ENCODE measurements at regions not wholly inside any gene's neighbourhood (a gene's known extent, or its start where the extent isn't known, plus 50 kb on each side); places are given as distances from the start of the nearest gene placed in this dataset.
A peak's percentile ranks its signal among the peaks of the same experiment; 100 is the strongest.
"Not testable (repeated sequence)": the region's sequence is repeated elsewhere in the genome, so short reads cannot be mapped to it uniquely, and the experiment has no call there.

DNA sequence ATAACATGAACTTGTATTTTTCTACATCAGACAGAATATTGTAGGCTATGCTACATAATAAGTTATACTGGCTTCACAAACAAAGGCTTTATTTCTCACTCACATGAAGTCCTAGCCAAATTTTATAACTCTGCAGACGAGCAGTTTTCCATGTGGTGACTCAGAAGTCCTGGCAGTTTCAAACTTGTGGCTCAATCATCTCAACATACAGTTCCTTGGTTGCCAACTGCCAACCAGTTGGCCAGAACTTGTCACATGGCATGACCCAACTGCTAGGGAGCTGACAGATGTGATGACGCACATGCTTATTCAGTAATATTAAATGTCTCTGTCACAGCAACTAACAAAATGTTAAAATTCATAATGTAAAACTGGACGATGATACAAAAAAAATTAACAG is 63.8 kb upstream of the ZC3H15 start:
- CTCF ChIA-PET: no interaction called here

DNA sequence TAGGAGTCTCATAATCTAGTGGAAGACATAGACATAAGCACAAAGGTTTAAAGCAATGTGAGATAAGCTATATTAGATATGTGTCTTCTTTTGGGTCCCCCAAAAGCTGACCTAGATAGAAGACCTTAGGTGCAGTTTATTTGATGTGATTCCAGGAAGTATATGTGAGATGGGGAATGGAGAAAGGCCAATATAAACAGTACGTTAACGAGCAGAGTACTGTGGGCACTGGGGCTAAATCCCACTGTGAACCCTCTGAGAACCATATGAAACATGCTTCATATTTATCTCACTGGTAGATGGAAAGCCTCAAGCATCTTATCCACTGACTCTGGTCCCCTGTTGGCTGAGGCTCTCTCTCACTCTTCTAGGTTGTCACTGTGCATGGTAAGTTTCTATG is 62.6 kb upstream of the ZC3H15 start:
- no peaks in the 10 kb centered on the region for H3K9me3 Mint-ChIP-seq
- no peaks in the 10 kb centered on the region for H3K27me3 Mint-ChIP-seq
- ChIA-PET POLR2A (no interaction called here), CTCF (no interaction called here)
- DNase-seq (no peak), ATAC-seq (replicated peaks in 1 of 4) (no peak)
- no peaks in the 10 kb centered on the region for H3K9me3 ChIP-seq
- peaks cover 0 to 3% of the 10 kb centered on the region in 2 experiments for H3K4me1 ChIP-seq (ENCODE audit: control insufficient read depth in 1 of 2, extremely low read depth in 1 of 2, insufficient read depth in 2 of 2, low read length in 2 of 2)
- no peak overlapping the region for H3K27ac ChIP-seq (ENCODE audit: low read length)
- 93% methylated on average over 2 of the region's 2 CpGs for WGBS (ENCODE audit: insufficient coverage)
- H3K36me3 Mint-ChIP-seq: peaks cover 3% of the 10 kb centered on the region
- H3K4me3 Mint-ChIP-seq: no peak overlapping the region
- no peak overlapping the region for H3K4me3 ChIP-seq (ENCODE audit: control insufficient read depth in 1 of 2, extremely low read depth in 1 of 2, low read length in 1 of 2)
- peaks cover 16 to 19% (median 17%) of the 10 kb centered on the region in 3 donors for H3K4me1 Mint-ChIP-seq
- no peaks in the 10 kb centered on the region for H3K36me3 ChIP-seq (ENCODE audit: control insufficient read depth in 2 of 2, extremely low read depth in 1 of 2, insufficient read depth in 1 of 2, low read length in 1 of 2)
- no peaks in the 10 kb centered on the region for H3K27me3 ChIP-seq (replicated peaks in 1 of 2; ENCODE audit: control insufficient read depth in 2 of 2, extremely low read depth in 1 of 2, insufficient read depth in 2 of 2, low read length in 1 of 2)
- no peak overlapping the region for H3K27ac Mint-ChIP-seq

More for the DNA sequence above, 63.8 kb upstream of the ZC3H15 start:
- H3K27ac Mint-ChIP-seq: no peak overlapping the region
- Histone ChIP-seq H3K4me1 (ENCODE audit: control insufficient read depth in 1 of 2, extremely low read depth in 1 of 2, insufficient read depth in 2 of 2, low read length in 2 of 2) (peaks cover 0 to 3% of the 10 kb centered on the region in 2 experiments), H3K9me3 (no peaks in the 10 kb centered on the region), H3K4me3 (ENCODE audit: control insufficient read depth in 1 of 2, extremely low read depth in 1 of 2, low read length in 1 of 2) (no peak overlapping the region), H3K36me3 (ENCODE audit: control insufficient read depth in 2 of 2, extremely low read depth in 1 of 2, insufficient read depth in 1 of 2, low read length in 1 of 2) (no peaks in the 10 kb centered on the region), H3K27ac (ENCODE audit: low read length) (no peak overlapping the region), H3K27me3 (replicated peaks in 1 of 2; ENCODE audit: control insufficient read depth in 2 of 2, extremely low read depth in 1 of 2, insufficient read depth in 2 of 2, low read length in 1 of 2) (no peaks in the 10 kb centered on the region)
- peaks cover 14 to 16% (median 15%) of the 10 kb centered on the region in 3 donors for H3K4me1 Mint-ChIP-seq
- POLR2A ChIA-PET: no interaction called here
- H3K27me3 Mint-ChIP-seq: no peaks in the 10 kb centered on the region
- H3K36me3 Mint-ChIP-seq: peaks cover 14% of the 10 kb centered on the region
- 29% methylated on average over 1 of the region's 3 CpGs for WGBS (ENCODE audit: insufficient coverage)
- H3K4me3 Mint-ChIP-seq: no peak overlapping the region
- H3K9me3 Mint-ChIP-seq: no peaks in the 10 kb centered on the region
- DNase-seq: no peak
- no peak for ATAC-seq (replicated peaks in 1 of 4)

GRCh38 chr2:186424265-186424664 is 61.8 kb upstream of the ZC3H15 start:
- ATAC-seq (replicated peaks in 1 of 4): no peak
- H3K36me3 ChIP-seq (ENCODE audit: control insufficient read depth in 2 of 2, extremely low read depth in 1 of 2, insufficient read depth in 1 of 2, low read length in 1 of 2): no peaks in the 10 kb centered on the region

GRCh38 chr2:186425576-186425975 is 60.5 kb upstream of the ZC3H15 start:
- no peaks in the 10 kb centered on the region for H3K9me3 ChIP-seq
- peaks cover 0 to 3% of the 10 kb centered on the region in 2 experiments for H3K4me1 ChIP-seq (ENCODE audit: control insufficient read depth in 1 of 2, extremely low read depth in 1 of 2, insufficient read depth in 2 of 2, low read length in 2 of 2)
- Mint-ChIP-seq H3K4me3 (no peak overlapping the region), H3K9me3 (no peaks in the 10 kb centered on the region), H3K27ac (no peak overlapping the region), H3K36me3 (no peaks in the 10 kb centered on the region), H3K27me3 (no peaks in the 10 kb centered on the region), H3K4me1 (peaks cover 15 to 19% (median 17%) of the 10 kb centered on the region in 3 donors)
- DNase-seq (no peak), ATAC-seq (replicated peaks in 1 of 4) (no peak)
- H3K27me3 ChIP-seq (replicated peaks in 1 of 2; ENCODE audit: control insufficient read depth in 2 of 2, extremely low read depth in 1 of 2, insufficient read depth in 2 of 2, low read length in 1 of 2): no peaks in the 10 kb centered on the region
- H3K27ac ChIP-seq (ENCODE audit: low read length): no peak overlapping the region
- ChIA-PET POLR2A (interaction anchor here in 1 of 2 donors (0.7 kb wide), 1 partner anchor 744 kb away, joined by 3 read pairs; no protein-coding TSS in a partner anchor), CTCF (no interaction called here)
- H3K36me3 ChIP-seq (ENCODE audit: control insufficient read depth in 2 of 2, extremely low read depth in 1 of 2, insufficient read depth in 1 of 2, low read length in 1 of 2): no peaks in the 10 kb centered on the region
- H3K4me3 ChIP-seq (ENCODE audit: control insufficient read depth in 1 of 2, extremely low read depth in 1 of 2, low read length in 1 of 2): no peak overlapping the region
- 100% methylated on average over 1 of the region's 1 CpG for WGBS (ENCODE audit: insufficient coverage)

More at GRCh38 chr2:186424265-186424664, 61.8 kb upstream of the ZC3H15 start:
- H3K36me3 Mint-ChIP-seq: no peaks in the 10 kb centered on the region
- H3K27me3 Mint-ChIP-seq: no peaks in the 10 kb centered on the region
- H3K4me1 Mint-ChIP-seq: peaks cover 17 to 19% (median 17%) of the 10 kb centered on the region in 3 donors
- POLR2A ChIA-PET: no interaction called here
- no peaks in the 10 kb centered on the region for H3K9me3 ChIP-seq
- H3K4me3 ChIP-seq (ENCODE audit: control insufficient read depth in 1 of 2, extremely low read depth in 1 of 2, low read length in 1 of 2): no peak overlapping the region
- no peak overlapping the region for H3K27ac Mint-ChIP-seq
- H3K27ac ChIP-seq (ENCODE audit: low read length): no peak overlapping the region
- H3K9me3 Mint-ChIP-seq: no peaks in the 10 kb centered on the region
- CTCF ChIA-PET: no interaction called here
- 79% methylated on average over 1 of the region's 2 CpGs for WGBS (ENCODE audit: insufficient coverage)
- no peaks in the 10 kb centered on the region for H3K27me3 ChIP-seq (replicated peaks in 1 of 2; ENCODE audit: control insufficient read depth in 2 of 2, extremely low read depth in 1 of 2, insufficient read depth in 2 of 2, low read length in 1 of 2)
- peaks cover 0 to 3% of the 10 kb centered on the region in 2 experiments for H3K4me1 ChIP-seq (ENCODE audit: control insufficient read depth in 1 of 2, extremely low read depth in 1 of 2, insufficient read depth in 2 of 2, low read length in 2 of 2)
- H3K4me3 Mint-ChIP-seq: no peak overlapping the region
- DNase-seq: no peak

GRCh38 chr2:186426153-186427016 is 59.7 kb upstream of the ZC3H15 start:
- H3K36me3 Mint-ChIP-seq: no peaks in the 10 kb centered on the region
- peaks cover 15 to 19% (median 17%) of the 10 kb centered on the region in 3 donors for H3K4me1 Mint-ChIP-seq
- no CpG with 5 or more reads among the region's 3 CpGs for WGBS (ENCODE audit: insufficient coverage)
- ATAC-seq (replicated peaks in 1 of 4) (peak in 3 of 4 experiments; percentile 29 to 65 (median 51)), DNase-seq (peak in 1 of 35 experiments; percentile 21)
- H3K27me3 ChIP-seq (replicated peaks in 1 of 2; ENCODE audit: control insufficient read depth in 2 of 2, extremely low read depth in 1 of 2, insufficient read depth in 2 of 2, low read length in 1 of 2): no peaks in the 10 kb centered on the region
- no peak overlapping the region for H3K27ac Mint-ChIP-seq
- H3K36me3 ChIP-seq (ENCODE audit: control insufficient read depth in 2 of 2, extremely low read depth in 1 of 2, insufficient read depth in 1 of 2, low read length in 1 of 2): no peaks in the 10 kb centered on the region
- H3K4me3 Mint-ChIP-seq: peak overlapping the region in 1 of 3 donors; percentile 30
- no peaks in the 10 kb centered on the region for H3K27me3 Mint-ChIP-seq
- ChIA-PET CTCF (interaction anchor here in 1 of 2 donors (0.7 kb wide), 1 partner anchor 691 kb away, joined by 3 read pairs; no protein-coding TSS in a partner anchor), POLR2A (no interaction called here)
- H3K4me1 ChIP-seq (ENCODE audit: control insufficient read depth in 1 of 2, extremely low read depth in 1 of 2, insufficient read depth in 2 of 2, low read length in 2 of 2): peaks cover 0 to 3% of the 10 kb centered on the region in 2 experiments
- no peaks in the 10 kb centered on the region for H3K9me3 Mint-ChIP-seq
- H3K4me3 ChIP-seq (ENCODE audit: control insufficient read depth in 1 of 2, extremely low read depth in 1 of 2, low read length in 1 of 2): no peak overlapping the region
- no peak overlapping the region for H3K27ac ChIP-seq (ENCODE audit: low read length)
- H3K9me3 ChIP-seq: no peaks in the 10 kb centered on the region

DNA sequence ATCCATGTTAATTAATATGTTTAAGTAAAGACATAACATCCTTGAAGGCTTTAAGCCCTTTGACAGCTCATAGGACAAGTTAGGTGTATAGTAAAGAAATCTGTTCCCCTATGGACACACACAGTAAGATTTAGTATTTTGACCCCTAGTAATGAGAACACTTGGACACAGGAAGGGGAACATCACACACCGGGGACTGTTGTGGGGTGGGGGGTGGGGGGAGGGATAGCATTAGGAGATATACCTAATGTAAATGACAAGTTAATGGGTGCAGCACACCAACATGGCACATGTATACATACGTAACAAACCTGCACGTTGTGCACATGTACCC is 59.1 kb upstream of the ZC3H15 start:
- H3K27me3 ChIP-seq (replicated peaks in 1 of 2; ENCODE audit: control insufficient read depth in 2 of 2, extremely low read depth in 1 of 2, insufficient read depth in 2 of 2, low read length in 1 of 2); H3K27ac Mint-ChIP-seq; H3K9me3 ChIP-seq; H3K4me1 ChIP-seq (ENCODE audit: control insufficient read depth in 1 of 2, extremely low read depth in 1 of 2, insufficient read depth in 2 of 2, low read length in 2 of 2); ATAC-seq (replicated peaks in 1 of 4); H3K27ac ChIP-seq (ENCODE audit: low read length); H3K4me3 ChIP-seq (ENCODE audit: control insufficient read depth in 1 of 2, extremely low read depth in 1 of 2, low read length in 1 of 2); H3K9me3 Mint-ChIP-seq; DNase-seq; H3K27me3 Mint-ChIP-seq; H3K36me3 ChIP-seq (ENCODE audit: control insufficient read depth in 2 of 2, extremely low read depth in 1 of 2, insufficient read depth in 1 of 2, low read length in 1 of 2); CTCF ChIA-PET; H3K36me3 Mint-ChIP-seq; POLR2A ChIA-PET: not testable (repeated sequence)
- peaks cover 15 to 19% (median 17%) of the 10 kb centered on the region in 3 donors for H3K4me1 Mint-ChIP-seq
- WGBS (ENCODE audit: insufficient coverage): no CpG with 5 or more reads among the region's 3 CpGs
- peak overlapping the region in 1 of 3 donors; percentile 30 for H3K4me3 Mint-ChIP-seq
